Tibial nerve (tissue), 4 donors: ENCODE measurements at regions not wholly inside any gene's neighbourhood (a gene's known extent, or its start where the extent isn't known, plus 50 kb on each side); places are given as distances from the start of the nearest gene placed in this dataset.

Experiments
- DNase-seq, 2 donors: peaks; one replicate each; pipeline ENCODE4 v3.0.0-alpha.2; 2019; ENCODE audit warnings: low spot score in 2 of 2
- H3K27ac ChIP-seq, 4 donors: fragments of 200-600 bp; sonication (generic) in 3 of 4; one replicate each; pipeline ENCODE4 v1.5.1; 2017 to 2019; ENCODE audit warnings: mild to moderate bottlenecking in 1 of 4
- H3K27me3 ChIP-seq, 2 donors: fragments of 200-600 bp; sonication (generic) in 1 of 2; one replicate each; pipeline versions ENCODE4 v1.5.1 to v1.6.0; 2017 to 2019
- H3K36me3 ChIP-seq, 3 donors: fragments of 200-600 bp; sonication (generic); one replicate each; pipeline ENCODE4 v1.5.1; 2018 to 2019
- H3K4me1 ChIP-seq, 4 donors: fragments of 200-600 bp; sonication (generic) in 3 of 4; one replicate each; pipeline ENCODE4 v1.5.1; 2017 to 2019
- H3K4me3 ChIP-seq, 4 donors: fragments of 200-600 bp; sonication (generic) in 3 of 4; one replicate each; pipeline ENCODE4 v1.5.1; 2017 to 2019; ENCODE audit warnings: mild to moderate bottlenecking in 1 of 4, moderate library complexity in 1 of 4
- H3K9me3 ChIP-seq, 4 donors: fragments of 200-600 bp; sonication (generic) in 3 of 4; one replicate each; pipeline ENCODE4 v1.5.1; 2017 to 2019
- EP300 ChIP-seq, 2 donors: sonication (generic); formaldehyde crosslinking; IDR thresholded peaks; one replicate each; pipeline ENCODE4 v1.6.1; 2017; ENCODE audit warnings: antibody characterized with exemption in 2 of 2, mild to moderate bottlenecking in 1 of 2
- POLR2A ChIP-seq, 2 donors: fragments of 450-650 bp; IDR thresholded peaks; one replicate each; pipeline ENCODE4 v1.6.1; 2017; ENCODE audit warnings: antibody characterized with exemption in 2 of 2, mild to moderate bottlenecking in 2 of 2, moderate library complexity in 2 of 2
- WGBS, 2 donors: methylation state at CpG; one replicate each; pipeline ENCODE4 v1.1.5; 2018; 5-methylcytosine and 5-hydroxymethylcytosine counted together
- TF ChIP-seq, protein P1 (sequence below), 5 experiments: fragments of 200-600 bp in 3 of 5; fragments of 450-650 bp in 2 of 5; sonication (generic) in 3 of 5; IDR thresholded peaks; one replicate each; pipeline ENCODE4 v1.5.1; 2016 to 2019; ENCODE audit warnings: antibody characterized with exemption in 5 of 5, mild to moderate bottlenecking in 3 of 5, moderate library complexity in 2 of 5

DNA sequence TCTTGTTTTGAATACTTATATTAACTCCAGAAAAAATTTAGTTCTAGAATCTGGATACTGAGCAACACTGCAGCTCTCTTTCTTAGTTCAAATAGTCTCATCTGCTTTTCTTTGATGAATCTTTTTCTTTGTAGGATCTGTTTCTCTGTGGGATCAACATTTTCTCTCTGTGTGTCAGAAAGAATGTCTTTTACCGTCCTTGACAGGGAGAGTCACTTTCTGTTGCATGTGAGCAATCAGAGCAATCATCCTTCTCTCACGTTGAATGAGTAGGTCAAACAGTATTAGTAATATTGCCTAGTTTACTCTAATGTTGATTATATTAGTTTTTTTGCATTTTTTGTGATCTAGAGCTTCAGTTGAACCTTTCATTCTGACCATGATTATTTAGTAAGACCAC, 130.9 kb downstream of the TRMT11 start:
- peaks cover 0 to 4% (median 0%) of the 10 kb centered on the region in 3 donors for H3K36me3 ChIP-seq
- no peak for DNase-seq
- WGBS, 2 donors: 89 to 91% methylated on average over 2 of the region's 2 CpGs
- no peaks in the 10 kb centered on the region for H3K4me1 ChIP-seq
- H3K4me3 ChIP-seq: no peak overlapping the region
- TF ChIP-seq POLR2A (IDR thresholded peaks at IDR 0.05) (no peak), EP300 (IDR thresholded peaks at IDR 0.05) (no peak)
- H3K27ac ChIP-seq: no peak overlapping the region
- H3K27me3 ChIP-seq: no peaks in the 10 kb centered on the region
- no peaks in the 10 kb centered on the region for H3K9me3 ChIP-seq

DNA sequence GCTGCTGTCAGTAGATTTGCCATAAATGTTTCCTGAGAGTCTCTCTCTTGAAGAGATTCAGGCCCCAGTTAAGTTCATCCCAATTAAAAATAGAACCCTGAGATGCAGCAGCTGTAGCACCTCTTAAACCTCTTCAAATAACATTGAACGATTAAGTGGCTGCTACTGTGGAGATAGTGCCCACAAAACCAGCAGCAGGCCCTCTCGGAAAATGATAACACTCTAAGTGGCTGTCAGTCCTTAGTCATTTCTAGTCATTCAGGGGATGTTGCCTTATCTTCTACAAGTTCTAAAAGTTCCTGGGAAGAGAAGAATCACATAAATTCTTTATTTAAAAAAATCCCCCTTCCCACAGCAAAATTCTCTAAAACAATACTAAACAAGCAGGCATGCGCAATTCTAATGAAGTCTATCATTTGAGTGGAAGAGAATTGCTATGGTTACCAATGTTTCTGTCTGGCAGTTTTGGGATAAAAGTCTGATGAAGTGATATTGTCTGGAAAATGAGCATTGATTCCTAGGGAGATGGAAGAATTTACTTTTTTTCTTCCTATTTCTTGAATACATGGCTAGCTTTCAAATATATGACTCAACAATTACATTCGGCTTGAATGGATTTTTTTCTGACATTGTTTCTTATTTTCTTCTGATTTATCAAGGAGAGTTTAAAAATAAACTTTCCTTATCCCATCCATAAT, 131.9 kb downstream of the TRMT11 start:
- Histone ChIP-seq H3K4me3 (no peak overlapping the region), H3K9me3 (no peaks in the 10 kb centered on the region), H3K27ac (no peak overlapping the region), H3K4me1 (no peaks in the 10 kb centered on the region), H3K27me3 (no peaks in the 10 kb centered on the region), H3K36me3 (peaks cover 0 to 4% (median 0%) of the 10 kb centered on the region in 3 donors)
- DNase-seq: no peak
- TF ChIP-seq, protein P1, sequence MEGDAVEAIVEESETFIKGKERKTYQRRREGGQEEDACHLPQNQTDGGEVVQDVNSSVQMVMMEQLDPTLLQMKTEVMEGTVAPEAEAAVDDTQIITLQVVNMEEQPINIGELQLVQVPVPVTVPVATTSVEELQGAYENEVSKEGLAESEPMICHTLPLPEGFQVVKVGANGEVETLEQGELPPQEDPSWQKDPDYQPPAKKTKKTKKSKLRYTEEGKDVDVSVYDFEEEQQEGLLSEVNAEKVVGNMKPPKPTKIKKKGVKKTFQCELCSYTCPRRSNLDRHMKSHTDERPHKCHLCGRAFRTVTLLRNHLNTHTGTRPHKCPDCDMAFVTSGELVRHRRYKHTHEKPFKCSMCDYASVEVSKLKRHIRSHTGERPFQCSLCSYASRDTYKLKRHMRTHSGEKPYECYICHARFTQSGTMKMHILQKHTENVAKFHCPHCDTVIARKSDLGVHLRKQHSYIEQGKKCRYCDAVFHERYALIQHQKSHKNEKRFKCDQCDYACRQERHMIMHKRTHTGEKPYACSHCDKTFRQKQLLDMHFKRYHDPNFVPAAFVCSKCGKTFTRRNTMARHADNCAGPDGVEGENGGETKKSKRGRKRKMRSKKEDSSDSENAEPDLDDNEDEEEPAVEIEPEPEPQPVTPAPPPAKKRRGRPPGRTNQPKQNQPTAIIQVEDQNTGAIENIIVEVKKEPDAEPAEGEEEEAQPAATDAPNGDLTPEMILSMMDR (IDR thresholded peaks at IDR 0.05): no peak
- TF ChIP-seq EP300 (IDR thresholded peaks at IDR 0.05): no peak
- no peak for TF ChIP-seq POLR2A (IDR thresholded peaks at IDR 0.05)
- WGBS, 2 donors: 60 to 73% methylated on average over 4 of the region's 4 CpGs

DNA sequence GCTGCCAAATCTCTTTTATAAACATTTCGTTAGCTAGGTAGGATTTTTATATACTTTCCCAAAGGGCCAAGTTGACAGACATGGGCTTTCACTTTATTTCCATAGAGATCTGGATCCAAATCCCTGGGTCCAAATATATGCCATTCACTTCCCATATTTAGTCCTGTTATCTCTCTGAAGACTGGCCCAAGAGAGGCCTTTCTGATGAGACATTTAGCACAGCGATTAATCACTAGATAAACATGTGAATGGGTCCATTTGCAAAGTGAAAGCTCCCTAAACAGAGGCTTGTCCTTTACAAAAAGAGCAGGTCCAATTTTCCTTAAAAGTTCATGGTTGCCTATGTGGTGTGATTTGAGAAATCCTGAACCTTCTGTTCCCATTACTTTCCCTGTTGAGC, 132.6 kb downstream of the TRMT11 start:
- Histone ChIP-seq H3K36me3 (peaks cover 0 to 4% (median 0%) of the 10 kb centered on the region in 3 donors), H3K27ac (no peak overlapping the region), H3K4me1 (no peaks in the 10 kb centered on the region), H3K4me3 (no peak overlapping the region), H3K27me3 (no peaks in the 10 kb centered on the region), H3K9me3 (no peaks in the 10 kb centered on the region)
- DNase-seq: no peak
- no peak for TF ChIP-seq EP300 (IDR thresholded peaks at IDR 0.05)
- TF ChIP-seq, protein P1 (IDR thresholded peaks at IDR 0.05): no peak
- TF ChIP-seq POLR2A (IDR thresholded peaks at IDR 0.05): no peak
- 77 to 95% methylated on average over 2 of the region's 2 CpGs for WGBS, 2 donors

DNA sequence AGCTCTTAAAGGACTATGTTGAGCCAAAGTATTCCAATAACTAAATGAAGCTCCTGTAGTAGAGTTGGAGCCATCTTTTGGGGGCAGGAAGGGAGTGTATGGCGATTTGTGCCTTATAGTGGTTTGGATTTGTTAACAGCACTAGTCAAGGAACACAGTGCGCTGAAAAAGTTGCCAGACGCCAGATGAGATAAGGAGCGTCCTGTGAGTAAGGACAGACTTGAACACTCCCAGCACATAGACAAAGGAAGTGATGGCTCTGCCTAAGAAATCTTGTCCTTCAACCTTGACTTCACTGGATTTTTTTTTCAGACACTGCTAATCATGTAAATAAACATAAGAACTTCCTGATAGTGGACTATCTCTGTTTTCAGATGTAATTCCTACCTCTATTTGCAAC, 136.9 kb downstream of the TRMT11 start:
- Histone ChIP-seq H3K27ac (no peak overlapping the region), H3K9me3 (no peaks in the 10 kb centered on the region), H3K36me3 (no peaks in the 10 kb centered on the region), H3K4me1 (no peaks in the 10 kb centered on the region), H3K27me3 (no peaks in the 10 kb centered on the region), H3K4me3 (no peak overlapping the region)
- 87 to 90% methylated on average over 4 of the region's 4 CpGs for WGBS, 2 donors
- no peak for DNase-seq
- no peak for TF ChIP-seq POLR2A (IDR thresholded peaks at IDR 0.05)
- TF ChIP-seq, protein P1 (IDR thresholded peaks at IDR 0.05): no peak
- TF ChIP-seq EP300 (IDR thresholded peaks at IDR 0.05): no peak

DNA sequence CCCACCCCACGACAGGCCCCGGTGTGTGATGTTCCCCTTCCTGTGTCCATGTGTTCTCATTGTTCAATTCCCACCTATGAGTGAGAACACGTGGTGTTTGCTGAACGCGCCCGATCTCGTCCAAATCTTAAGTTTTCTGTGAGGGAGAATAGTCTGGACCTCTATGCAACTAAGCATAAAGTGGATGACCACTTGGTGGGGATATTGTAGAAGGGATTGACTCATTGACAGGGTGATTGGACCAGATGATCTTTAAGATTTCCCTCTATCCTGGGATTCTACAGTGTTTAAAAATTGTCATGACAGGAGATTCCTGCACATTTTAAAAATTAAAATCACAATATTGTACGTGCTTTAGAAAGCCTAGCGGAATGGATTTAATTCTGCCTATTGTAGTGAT, 141.3 kb downstream of the TRMT11 start:
- no peak for DNase-seq
- Histone ChIP-seq H3K27ac (no peak overlapping the region), H3K36me3 (peaks cover 0 to 10% (median 0%) of the 10 kb centered on the region in 3 donors), H3K9me3 (no peaks in the 10 kb centered on the region), H3K27me3 (no peaks in the 10 kb centered on the region), H3K4me3 (no peak overlapping the region), H3K4me1 (no peaks in the 10 kb centered on the region)
- TF ChIP-seq POLR2A (IDR thresholded peaks at IDR 0.05) (no peak), EP300 (IDR thresholded peaks at IDR 0.05) (no peak)
- TF ChIP-seq, protein P1 (IDR thresholded peaks at IDR 0.05): no peak
- WGBS, 2 donors: 53 to 66% methylated on average over 9 of the region's 9 CpGs
